Left lung (tissue), 4 donors: ENCODE measurements at regions not wholly inside any gene's neighbourhood (a gene's known extent, or its start where the extent isn't known, plus 50 kb on each side); places are given as distances from the start of the nearest gene placed in this dataset.

Source experiments
- ATAC-seq: fragments of 200-7000 bp; cut with Tn5 transposase; one replicate; pipeline ENCODE4 v1.9.1; 2020; ENCODE audit warnings: moderate library complexity
- DNase-seq, 4 donors: peaks; one replicate each; pipeline ENCODE4 v3.0.0-alpha.2; 2013 to 2020
- H3K27ac ChIP-seq, 2 donors: fragments of 200-600 bp; sonication (generic) in 1 of 2; one replicate each; pipeline versions ENCODE4 v1.5.0 to v1.8.0; 2020 to 2021
- H3K27me3 ChIP-seq, 2 donors: fragments of 200-600 bp; sonication (generic) in 1 of 2; one replicate each; pipeline versions ENCODE4 v1.5.0 to v1.8.0; 2020 to 2021
- H3K36me3 ChIP-seq, 2 donors: fragments of 200-600 bp; sonication (generic) in 1 of 2; one replicate each; pipeline versions ENCODE4 v1.5.0 to v1.8.0; 2020 to 2021
- H3K4me1 ChIP-seq, 2 donors: fragments of 200-600 bp; one replicate each; pipeline ENCODE4 v1.8.0; 2021
- H3K4me3 ChIP-seq, 2 donors: fragments of 200-600 bp; sonication (generic) in 1 of 2; one replicate each; pipeline versions ENCODE4 v1.5.0 to v1.8.0; 2020 to 2021; ENCODE audit warnings: mild to moderate bottlenecking in 1 of 2
- H3K9me3 ChIP-seq, 2 donors: fragments of 200-600 bp; sonication (generic) in 1 of 2; one replicate each; pipeline versions ENCODE4 v1.5.0 to v1.8.0; 2020 to 2021
- intact Hi-C, 2 donors: fragments of 100-400 bp; cut with DNase I; formaldehyde crosslinking; loops; one replicate each; pipeline versions ENCODE4 v1.11.2 to v1.14.2; 2022
- TF ChIP-seq, protein P1 (sequence below), 2 donors: fragments of 200-600 bp; sonication (generic) in 1 of 2; IDR thresholded peaks; one replicate each; pipeline versions ENCODE4 v1.5.0 to v1.8.0; 2021; ENCODE audit warnings: antibody characterized with exemption in 2 of 2
- donor health status: DM: no; HTN: yes; CAD: no.
- donor health status: DM: no; HTN: no; CAD: no.

GRCh38 chr4:176595257-176595656 lies 197.5 kb downstream of the VEGFC start:
- Histone ChIP-seq H3K36me3 (no peaks in the 10 kb centered on the region), H3K4me1 (no peaks in the 10 kb centered on the region), H3K27ac (no peak overlapping the region), H3K4me3 (no peak overlapping the region), H3K9me3 (peaks cover 0 to 3% of the 10 kb centered on the region in 2 donors), H3K27me3 (no peaks in the 10 kb centered on the region)
- no peak for DNase-seq
- ATAC-seq: no peak
- TF ChIP-seq, protein P1, sequence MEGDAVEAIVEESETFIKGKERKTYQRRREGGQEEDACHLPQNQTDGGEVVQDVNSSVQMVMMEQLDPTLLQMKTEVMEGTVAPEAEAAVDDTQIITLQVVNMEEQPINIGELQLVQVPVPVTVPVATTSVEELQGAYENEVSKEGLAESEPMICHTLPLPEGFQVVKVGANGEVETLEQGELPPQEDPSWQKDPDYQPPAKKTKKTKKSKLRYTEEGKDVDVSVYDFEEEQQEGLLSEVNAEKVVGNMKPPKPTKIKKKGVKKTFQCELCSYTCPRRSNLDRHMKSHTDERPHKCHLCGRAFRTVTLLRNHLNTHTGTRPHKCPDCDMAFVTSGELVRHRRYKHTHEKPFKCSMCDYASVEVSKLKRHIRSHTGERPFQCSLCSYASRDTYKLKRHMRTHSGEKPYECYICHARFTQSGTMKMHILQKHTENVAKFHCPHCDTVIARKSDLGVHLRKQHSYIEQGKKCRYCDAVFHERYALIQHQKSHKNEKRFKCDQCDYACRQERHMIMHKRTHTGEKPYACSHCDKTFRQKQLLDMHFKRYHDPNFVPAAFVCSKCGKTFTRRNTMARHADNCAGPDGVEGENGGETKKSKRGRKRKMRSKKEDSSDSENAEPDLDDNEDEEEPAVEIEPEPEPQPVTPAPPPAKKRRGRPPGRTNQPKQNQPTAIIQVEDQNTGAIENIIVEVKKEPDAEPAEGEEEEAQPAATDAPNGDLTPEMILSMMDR (IDR thresholded peaks at IDR 0.05): no peak
- intact Hi-C loops: no loop called here

GRCh38 chr4:176601124-176601523 lies 191.6 kb downstream of the VEGFC start:
- Histone ChIP-seq H3K9me3 (peaks cover 0 to 2% of the 10 kb centered on the region in 2 donors), H3K27ac (no peak overlapping the region), H3K4me1 (no peaks in the 10 kb centered on the region), H3K36me3 (no peaks in the 10 kb centered on the region), H3K4me3 (no peak overlapping the region), H3K27me3 (no peaks in the 10 kb centered on the region)
- ATAC-seq (no peak), DNase-seq (peak in 1 of 4 donors; percentile 32)
- intact Hi-C loops: no loop called here
- TF ChIP-seq, protein P1 (IDR thresholded peaks at IDR 0.05): no peak

GRCh38 chr4:176607807-176608206 lies 184.9 kb downstream of the VEGFC start:
- Histone ChIP-seq H3K27me3 (no peaks in the 10 kb centered on the region), H3K4me3 (no peak overlapping the region), H3K27ac (no peak overlapping the region), H3K36me3 (no peaks in the 10 kb centered on the region), H3K4me1 (no peaks in the 10 kb centered on the region), H3K9me3 (peaks cover 0 to 8% of the 10 kb centered on the region in 2 donors)
- intact Hi-C loops: no loop called here
- ATAC-seq: no peak
- DNase-seq: no peak
- TF ChIP-seq, protein P1 (IDR thresholded peaks at IDR 0.05): no peak

GRCh38 chr4:176608346-176608745 lies 184.4 kb downstream of the VEGFC start:
- no peaks in the 10 kb centered on the region for H3K4me1 ChIP-seq
- peaks cover 0 to 8% of the 10 kb centered on the region in 2 donors for H3K9me3 ChIP-seq
- intact Hi-C loops: no loop called here
- peak in 2 of 4 donors; percentile 52 to 71 for DNase-seq
- no peak for ATAC-seq
- no peak overlapping the region for H3K27ac ChIP-seq
- no peaks in the 10 kb centered on the region for H3K27me3 ChIP-seq
- TF ChIP-seq, protein P1 (IDR thresholded peaks at IDR 0.05): no peak
- H3K36me3 ChIP-seq: no peaks in the 10 kb centered on the region
- no peak overlapping the region for H3K4me3 ChIP-seq

DNA sequence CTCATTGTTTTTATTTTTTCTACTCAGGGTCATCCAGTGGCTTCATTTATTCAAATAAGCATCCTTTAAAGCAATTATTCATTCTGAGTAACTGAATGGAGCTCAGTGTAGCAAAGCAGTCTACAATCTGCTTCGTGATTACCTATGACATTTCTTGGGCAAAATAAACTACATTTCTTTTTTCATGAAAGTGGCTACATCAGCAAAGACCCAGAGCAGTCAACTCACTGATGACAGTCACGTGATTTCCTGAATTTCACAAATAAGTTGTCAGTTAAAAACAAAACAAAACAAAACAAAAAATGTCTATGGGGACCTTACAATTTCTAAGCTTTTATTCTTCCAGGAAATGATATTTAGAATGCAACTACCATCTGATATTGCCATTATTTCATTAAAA lies 182.1 kb downstream of the VEGFC start:
- TF ChIP-seq, protein P1 (IDR thresholded peaks at IDR 0.05): no peak
- no peak for ATAC-seq

More for the DNA sequence above, 182.1 kb downstream of the VEGFC start:
- intact Hi-C loops: no loop called here
- Histone ChIP-seq H3K4me3 (no peak overlapping the region), H3K27ac (no peak overlapping the region), H3K36me3 (no peaks in the 10 kb centered on the region), H3K27me3 (no peaks in the 10 kb centered on the region), H3K9me3 (peaks cover 0 to 6% of the 10 kb centered on the region in 2 donors), H3K4me1 (no peaks in the 10 kb centered on the region)
- DNase-seq: no peak
